ENCODE measurements at regions not wholly inside any gene's neighbourhood (a gene's known extent, or its start where the extent isn't known, plus 50 kb on each side); places are given as distances from the start of the nearest gene placed in this dataset.

GRCh38 chr6:14724549-14724948 is 521.3 kb upstream of the JARID2 start:
- Histone ChIP-seq H3K4me3 (ENCODE audit: low read depth, low read length) (no peak overlapping the region), H3K36me3 (ENCODE audit: insufficient read depth) (no peaks in the 10 kb centered on the region), H3K4me1 (ENCODE audit: insufficient read depth) (no peaks in the 10 kb centered on the region), H3K27ac (ENCODE audit: low read depth) (no peak overlapping the region)
- 90% methylated on average over 1 of the region's 1 CpG for WGBS
- DNase-seq (ENCODE audit: extremely low spot score): no peak

- 93% methylated on average over 7 of the region's 7 CpGs for WGBS
- Histone ChIP-seq H3K4me3 (ENCODE audit: low read depth, low read length) (no peak overlapping the region), H3K36me3 (ENCODE audit: insufficient read depth) (no peaks in the 10 kb centered on the region), H3K27ac (ENCODE audit: low read depth) (no peak overlapping the region), H3K4me1 (ENCODE audit: insufficient read depth) (no peaks in the 10 kb centered on the region)
- no peak for DNase-seq (ENCODE audit: extremely low spot score)
These were observed 518.9 kb upstream of the JARID2 start for GRCh38 chr6:14726816-14727493.

GRCh38 chr6:14727494-14728395 is 518.1 kb upstream of the JARID2 start:
- WGBS: 87% methylated on average over 7 of the region's 7 CpGs
- no peak for DNase-seq (ENCODE audit: extremely low spot score)

GRCh38 chr6:14728396-14729024 is 517.4 kb upstream of the JARID2 start:
- no peak overlapping the region for H3K27ac ChIP-seq (ENCODE audit: low read depth)
- WGBS: 77% methylated on average over 10 of the region's 10 CpGs
- DNase-seq (ENCODE audit: extremely low spot score): no peak
- no peak overlapping the region for H3K4me3 ChIP-seq (ENCODE audit: low read depth, low read length)
- no peaks in the 10 kb centered on the region for H3K4me1 ChIP-seq (ENCODE audit: insufficient read depth)
- H3K36me3 ChIP-seq (ENCODE audit: insufficient read depth): no peaks in the 10 kb centered on the region

More at GRCh38 chr6:14727494-14728395, 518.1 kb upstream of the JARID2 start:
- Histone ChIP-seq H3K36me3 (ENCODE audit: insufficient read depth) (no peaks in the 10 kb centered on the region), H3K4me3 (ENCODE audit: low read depth, low read length) (no peak overlapping the region), H3K4me1 (ENCODE audit: insufficient read depth) (no peaks in the 10 kb centered on the region), H3K27ac (ENCODE audit: low read depth) (no peak overlapping the region)

- WGBS: 89% methylated on average over 13 of the region's 13 CpGs
- no peaks in the 10 kb centered on the region for H3K36me3 ChIP-seq (ENCODE audit: insufficient read depth)
- no peak overlapping the region for H3K27ac ChIP-seq (ENCODE audit: low read depth)
- H3K4me1 ChIP-seq (ENCODE audit: insufficient read depth): no peaks in the 10 kb centered on the region
- DNase-seq (ENCODE audit: extremely low spot score): no peak
- no peak overlapping the region for H3K4me3 ChIP-seq (ENCODE audit: low read depth, low read length)
These were observed 516.6 kb upstream of the JARID2 start for GRCh38 chr6:14729129-14729871.

- Histone ChIP-seq H3K36me3 (ENCODE audit: insufficient read depth) (no peaks in the 10 kb centered on the region), H3K4me1 (ENCODE audit: insufficient read depth) (no peaks in the 10 kb centered on the region), H3K27ac (ENCODE audit: low read depth) (no peak overlapping the region), H3K4me3 (ENCODE audit: low read depth, low read length) (no peak overlapping the region)
- 47% methylated on average over 9 of the region's 9 CpGs for WGBS
- no peak for DNase-seq (ENCODE audit: extremely low spot score)
These were observed 515.2 kb upstream of the JARID2 start for GRCh38 chr6:14730654-14731053.

GRCh38 chr6:14731611-14732010 is 514.3 kb upstream of the JARID2 start:
- no peak overlapping the region for H3K27ac ChIP-seq (ENCODE audit: low read depth)
- H3K4me3 ChIP-seq (ENCODE audit: low read depth, low read length): no peak overlapping the region
- 46% methylated on average over 1 of the region's 1 CpG for WGBS
- H3K4me1 ChIP-seq (ENCODE audit: insufficient read depth): no peaks in the 10 kb centered on the region
- no peak for DNase-seq (ENCODE audit: extremely low spot score)
- H3K36me3 ChIP-seq (ENCODE audit: insufficient read depth): no peaks in the 10 kb centered on the region

GRCh38 chr6:14732226-14732843 is 513.5 kb upstream of the JARID2 start:
- no peak for DNase-seq (ENCODE audit: extremely low spot score)
- H3K4me3 ChIP-seq (ENCODE audit: low read depth, low read length): no peak overlapping the region
- no peak overlapping the region for H3K27ac ChIP-seq (ENCODE audit: low read depth)
- no peaks in the 10 kb centered on the region for H3K36me3 ChIP-seq (ENCODE audit: insufficient read depth)
- WGBS: 75% methylated on average over 4 of the region's 4 CpGs
- no peaks in the 10 kb centered on the region for H3K4me1 ChIP-seq (ENCODE audit: insufficient read depth)

- no peak overlapping the region for H3K27ac ChIP-seq (ENCODE audit: low read depth)
- WGBS: 87% methylated on average over 17 of the region's 17 CpGs
- H3K4me1 ChIP-seq (ENCODE audit: insufficient read depth): no peaks in the 10 kb centered on the region
- no peak overlapping the region for H3K4me3 ChIP-seq (ENCODE audit: low read depth, low read length)
- H3K36me3 ChIP-seq (ENCODE audit: insufficient read depth): no peaks in the 10 kb centered on the region
- no peak for DNase-seq (ENCODE audit: extremely low spot score)
These were observed 512.8 kb upstream of the JARID2 start for GRCh38 chr6:14732844-14733757.

GRCh38 chr6:14734052-14734415 is 511.8 kb upstream of the JARID2 start:
- H3K4me3 ChIP-seq (ENCODE audit: low read depth, low read length): no peak overlapping the region
- H3K27ac ChIP-seq (ENCODE audit: low read depth): no peak overlapping the region
- no peaks in the 10 kb centered on the region for H3K36me3 ChIP-seq (ENCODE audit: insufficient read depth)
- 91% methylated on average over 2 of the region's 2 CpGs for WGBS
- no peaks in the 10 kb centered on the region for H3K4me1 ChIP-seq (ENCODE audit: insufficient read depth)
- no peak for DNase-seq (ENCODE audit: extremely low spot score)

GRCh38 chr6:14734416-14735340 is 511.2 kb upstream of the JARID2 start:
- H3K4me3 ChIP-seq (ENCODE audit: low read depth, low read length): no peak overlapping the region
- DNase-seq (ENCODE audit: extremely low spot score): no peak
- no peaks in the 10 kb centered on the region for H3K4me1 ChIP-seq (ENCODE audit: insufficient read depth)
- H3K27ac ChIP-seq (ENCODE audit: low read depth): no peak overlapping the region
- H3K36me3 ChIP-seq (ENCODE audit: insufficient read depth): no peaks in the 10 kb centered on the region
- WGBS: 69% methylated on average over 5 of the region's 5 CpGs

Data from urinary bladder (tissue), 3 donors.